ENCODE measurements at regions not wholly inside any gene's neighbourhood (a gene's known extent, or its start where the extent isn't known, plus 50 kb on each side); places are given as distances from the start of the nearest gene placed in this dataset.

DNA sequence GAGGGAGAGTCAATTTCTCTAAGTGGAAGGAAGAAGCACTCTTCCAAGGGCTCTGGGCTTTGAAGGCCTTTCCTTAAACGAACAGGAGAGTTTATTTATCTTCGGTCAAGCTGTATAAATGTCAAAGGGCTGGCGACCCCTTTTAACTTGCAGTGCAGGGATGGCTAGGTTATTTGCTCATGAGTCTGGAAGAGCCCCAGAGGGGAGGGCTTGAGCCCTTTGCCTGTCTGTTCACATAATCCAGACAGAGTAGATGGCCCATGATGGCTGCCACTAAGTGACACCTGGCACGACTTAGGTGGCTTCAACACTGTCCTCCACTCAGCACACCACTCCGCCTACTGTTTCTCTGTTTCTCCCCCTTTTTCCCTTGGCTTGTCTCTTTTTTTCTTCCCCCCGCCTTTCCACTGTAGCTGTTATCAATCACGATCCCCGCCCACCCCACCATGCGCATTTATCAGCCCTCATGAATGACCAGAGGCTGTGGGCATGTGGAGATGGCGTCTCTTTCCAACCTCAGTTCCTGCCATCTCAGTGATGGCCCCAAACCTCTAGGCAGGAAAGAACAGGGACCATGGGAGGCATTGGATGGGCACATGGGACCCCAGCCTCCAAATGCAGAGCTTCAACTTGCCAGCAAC lies 408.7 kb upstream of the TNRC6C start:
- H3K27me3 ChIP-seq, result no peaks in the 10 kb centered on the region
- intact Hi-C loops (cut with DNase I), result loop anchor here in 7 of 10 donors (5.0 to 10.0 kb wide), 8 partner anchors 47 to 465 kb away; no protein-coding TSS in a partner anchor
- DNase-seq (no peak), ATAC-seq (no peak)
- TF ChIP-seq, protein P1, sequence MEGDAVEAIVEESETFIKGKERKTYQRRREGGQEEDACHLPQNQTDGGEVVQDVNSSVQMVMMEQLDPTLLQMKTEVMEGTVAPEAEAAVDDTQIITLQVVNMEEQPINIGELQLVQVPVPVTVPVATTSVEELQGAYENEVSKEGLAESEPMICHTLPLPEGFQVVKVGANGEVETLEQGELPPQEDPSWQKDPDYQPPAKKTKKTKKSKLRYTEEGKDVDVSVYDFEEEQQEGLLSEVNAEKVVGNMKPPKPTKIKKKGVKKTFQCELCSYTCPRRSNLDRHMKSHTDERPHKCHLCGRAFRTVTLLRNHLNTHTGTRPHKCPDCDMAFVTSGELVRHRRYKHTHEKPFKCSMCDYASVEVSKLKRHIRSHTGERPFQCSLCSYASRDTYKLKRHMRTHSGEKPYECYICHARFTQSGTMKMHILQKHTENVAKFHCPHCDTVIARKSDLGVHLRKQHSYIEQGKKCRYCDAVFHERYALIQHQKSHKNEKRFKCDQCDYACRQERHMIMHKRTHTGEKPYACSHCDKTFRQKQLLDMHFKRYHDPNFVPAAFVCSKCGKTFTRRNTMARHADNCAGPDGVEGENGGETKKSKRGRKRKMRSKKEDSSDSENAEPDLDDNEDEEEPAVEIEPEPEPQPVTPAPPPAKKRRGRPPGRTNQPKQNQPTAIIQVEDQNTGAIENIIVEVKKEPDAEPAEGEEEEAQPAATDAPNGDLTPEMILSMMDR (IDR thresholded peaks at IDR 0.05), result no peak
- peaks cover 0 to 4% (median 0%) of the 10 kb centered on the region in 11 donors for H3K9me3 ChIP-seq
- WGBS, 2 donors, result 75 to 85% methylated on average over 10 of the region's 10 CpGs
- H3K4me1 ChIP-seq, result peaks cover 0 to 4% (median 0%) of the 10 kb centered on the region in 9 donors
- no peak overlapping the region for H3K4me3 ChIP-seq
- no peak overlapping the region for H3K27ac ChIP-seq
- no peaks in the 10 kb centered on the region for H3K36me3 ChIP-seq

GRCh38 chr17:77553459-77554066 lies 404.9 kb upstream of the TNRC6C start:
- Histone ChIP-seq H3K27ac (no peak overlapping the region), H3K9me3 (no peaks in the 10 kb centered on the region), H3K27me3 (peaks cover 0 to 13% (median 0%) of the 10 kb centered on the region in 7 donors), H3K36me3 (no peaks in the 10 kb centered on the region), H3K4me1 (peaks cover 0 to 16% (median 6%) of the 10 kb centered on the region in 9 donors), H3K4me3 (no peak overlapping the region)
- TF ChIP-seq, protein P1 (IDR thresholded peaks at IDR 0.05), result no peak
- intact Hi-C loops (cut with DNase I), result loop anchor here in 1 of 10 donors (5.0 kb wide), 1 partner anchor 44 kb away; no protein-coding TSS in a partner anchor
- DNase-seq (no peak), ATAC-seq (peak in 1 of 8 donors; percentile 12)
- WGBS, 2 donors, result 81 to 92% methylated on average over 5 of the region's 5 CpGs

DNA sequence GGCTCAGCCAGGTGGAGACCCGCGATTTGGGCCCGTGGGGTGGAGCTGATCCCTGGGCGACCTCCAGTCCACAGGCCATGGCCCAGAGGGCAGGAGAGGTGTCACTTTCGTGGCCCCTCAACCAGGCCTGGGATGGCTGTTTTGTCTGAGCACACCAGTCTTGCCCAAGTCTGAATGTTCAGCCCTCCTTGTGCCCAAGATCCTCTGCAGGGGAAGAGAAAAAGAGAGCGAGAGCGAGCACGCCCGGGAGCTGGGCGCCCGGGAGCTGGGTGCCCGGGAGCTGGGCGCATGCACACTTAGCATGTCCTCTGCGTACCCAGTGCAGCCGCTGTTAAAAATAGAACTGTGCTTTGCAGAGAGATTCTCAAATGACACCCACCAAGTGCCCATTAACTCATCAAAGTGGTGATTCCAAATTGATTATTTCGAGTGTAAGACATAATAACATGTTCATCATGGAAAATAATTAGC lies 403.3 kb upstream of the TNRC6C start:
- H3K36me3 ChIP-seq, result no peaks in the 10 kb centered on the region
- intact Hi-C loops (cut with DNase I), result no loop called here
- 63 to 66% methylated on average over 16 of the region's 16 CpGs for WGBS, 2 donors

DNA sequence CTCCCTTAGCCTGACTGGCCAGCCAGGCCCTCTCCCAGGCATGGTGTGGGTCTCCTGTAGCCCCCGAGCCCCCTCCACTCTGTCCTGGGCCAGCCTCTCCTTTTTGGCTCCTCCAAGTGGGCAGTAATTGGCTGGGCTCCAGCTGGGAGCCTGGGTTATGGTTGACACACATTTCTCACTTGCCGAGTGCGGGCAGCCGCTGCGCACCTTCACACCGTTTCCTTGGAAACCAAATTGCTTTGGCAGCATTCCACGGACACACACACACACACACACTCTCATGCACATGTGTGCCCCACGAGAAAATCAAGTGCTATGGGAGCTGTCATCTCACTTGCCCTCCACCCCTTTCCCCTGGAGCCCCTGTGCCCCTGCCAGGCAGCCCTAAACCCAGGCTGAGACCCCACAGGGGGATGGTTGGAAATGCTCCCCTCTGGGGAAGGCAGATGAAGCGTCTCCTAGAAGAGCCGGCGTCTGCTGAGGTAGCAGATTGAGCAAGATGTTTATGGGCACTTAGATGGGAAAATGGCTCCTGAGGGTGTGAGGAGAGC lies 402.7 kb upstream of the TNRC6C start:
- H3K9me3 ChIP-seq, result no peaks in the 10 kb centered on the region
- no peaks in the 10 kb centered on the region for H3K36me3 ChIP-seq
- TF ChIP-seq, protein P1 (IDR thresholded peaks at IDR 0.05), result no peak
- intact Hi-C loops (cut with DNase I), result no loop called here
- peaks cover 0 to 16% (median 6%) of the 10 kb centered on the region in 9 donors for H3K4me1 ChIP-seq
- peak overlapping the region in 3 of 10 donors; percentile 13 to 58 (median 43) for H3K27ac ChIP-seq
- 29 to 39% methylated on average over 11 of the region's 11 CpGs for WGBS, 2 donors
- no peak overlapping the region for H3K4me3 ChIP-seq
- ATAC-seq (peak in 7 of 8 donors; percentile 5 to 58 (median 20)), DNase-seq (peak in 1 of 2 donors; percentile 45)
- H3K27me3 ChIP-seq, result peaks cover 0 to 13% (median 0%) of the 10 kb centered on the region in 7 donors

More for the DNA sequence above, 403.3 kb upstream of the TNRC6C start:
- Histone ChIP-seq H3K9me3 (no peaks in the 10 kb centered on the region), H3K27me3 (peaks cover 0 to 13% (median 0%) of the 10 kb centered on the region in 7 donors), H3K4me3 (no peak overlapping the region), H3K27ac (peak overlapping the region in 4 of 10 donors; percentile 13 to 58 (median 35)), H3K4me1 (peaks cover 0 to 16% (median 6%) of the 10 kb centered on the region in 9 donors)
- ATAC-seq, result peak; percentile 49 to 85 (median 72)
- TF ChIP-seq, protein P1 (IDR thresholded peaks at IDR 0.05), result no peak
- DNase-seq, result no peak
